ENCODE measurements at regions not wholly inside any gene's neighbourhood (a gene's known extent, or its start where the extent isn't known, plus 50 kb on each side); places are given as distances from the start of the nearest gene placed in this dataset.

DNA sequence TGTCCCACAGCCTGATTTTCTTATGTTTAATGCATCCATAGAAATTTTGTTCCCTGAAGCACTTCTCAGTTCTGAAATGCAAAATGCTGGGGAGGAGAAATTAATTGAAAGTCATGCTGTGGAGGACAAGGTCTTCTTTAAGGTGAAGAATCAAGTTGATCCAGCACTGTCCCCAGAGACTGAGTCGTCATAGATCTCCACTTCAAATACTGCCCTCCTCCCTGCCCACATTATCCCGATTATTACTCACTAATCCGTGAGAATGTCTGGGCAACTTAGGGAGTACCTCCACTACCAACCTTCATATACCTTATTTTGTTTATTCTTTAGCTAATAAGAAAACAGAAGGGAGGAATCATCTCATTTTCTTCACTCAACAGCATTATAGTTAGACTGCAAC lies 70.0 kb upstream of the FMN2 start:
- no peak overlapping the region for H3K4me3 ChIP-seq (ENCODE audit: low read depth, low read length, poor library complexity, severe bottlenecking)
- no TSS peak for BruUV-seq (replicated peaks)
- ChIA-PET POLR2A (ENCODE audit: low non-redundant PET) (no interaction called here), CTCF (no interaction called here)
- H3K27ac ChIP-seq (ENCODE audit: low read depth, low read length, poor library complexity, severe bottlenecking), result no peak overlapping the region
- H3K9me3 ChIP-seq (ENCODE audit: low read depth, low read length, poor library complexity, severe bottlenecking), result no peaks in the 10 kb centered on the region
- no peaks in the 10 kb centered on the region for H3K4me1 ChIP-seq (ENCODE audit: insufficient read depth, low read length, poor library complexity, severe bottlenecking)
- H3K36me3 ChIP-seq (ENCODE audit: insufficient read depth, low read length, poor library complexity, severe bottlenecking), result no peaks in the 10 kb centered on the region
- H3K27me3 ChIP-seq (replicated peaks; ENCODE audit: insufficient read depth, low read depth, low read length, poor library complexity), result no peaks in the 10 kb centered on the region
- intact Hi-C loops (cut with micrococcal nuclease; ENCODE audit: unreplicated experiment), result no loop called here
- no peak for DNase-seq (ENCODE audit: low spot score)
- TF ChIP-seq CTCF (conservative IDR thresholded peaks at IDR 0.05; ENCODE audit: low read depth, low read length) (no peak), EZH2 (IDR thresholded peaks at IDR 0.05; ENCODE audit: borderline replicate concordance, low read depth, low read length, poor library complexity, severe bottlenecking) (no peak)

GRCh38 chr1:240027059-240027462 lies 64.6 kb upstream of the FMN2 start:
- intact Hi-C loops (cut with micrococcal nuclease; ENCODE audit: unreplicated experiment), result loop anchor here (1.0 to 5.0 kb wide), 3 partner anchors 122 to 162 kb away; no protein-coding TSS in a partner anchor

DNA sequence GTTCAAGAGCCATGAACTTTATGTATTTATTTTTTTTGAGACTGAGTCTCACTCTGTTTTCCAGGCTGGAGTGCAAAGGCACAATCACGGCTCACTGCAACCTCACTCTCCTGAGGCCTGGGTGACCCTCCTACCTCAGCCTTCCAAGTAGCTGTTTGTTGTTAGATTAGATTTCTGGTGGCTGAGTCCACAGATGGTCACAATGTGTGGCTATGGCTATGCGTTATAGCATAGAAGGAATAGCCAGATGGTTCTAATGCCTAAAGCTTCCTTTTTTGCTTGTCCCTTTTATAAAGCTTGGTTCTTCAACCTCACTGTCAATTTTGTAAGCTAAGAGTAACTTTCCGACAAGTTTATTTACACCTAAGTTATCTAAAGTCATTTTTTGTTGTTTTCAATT lies 62.3 kb upstream of the FMN2 start:
- no peaks in the 10 kb centered on the region for H3K27me3 ChIP-seq (replicated peaks; ENCODE audit: insufficient read depth, low read depth, low read length, poor library complexity)
- H3K4me1 ChIP-seq (ENCODE audit: insufficient read depth, low read length, poor library complexity, severe bottlenecking), result no peaks in the 10 kb centered on the region
- ChIA-PET POLR2A (ENCODE audit: low non-redundant PET) (no interaction called here), CTCF (interaction anchor here (0.6 kb wide), 1 partner anchor 11 kb away, joined by 12 read pairs; no protein-coding TSS in a partner anchor)
- DNase-seq (ENCODE audit: low spot score), result no peak
- H3K4me3 ChIP-seq (ENCODE audit: low read depth, low read length, poor library complexity, severe bottlenecking), result no peak overlapping the region
- no TSS peak for BruUV-seq (replicated peaks)
- TF ChIP-seq CTCF (conservative IDR thresholded peaks at IDR 0.05; ENCODE audit: low read depth, low read length) (no peak), EZH2 (IDR thresholded peaks at IDR 0.05; ENCODE audit: borderline replicate concordance, low read depth, low read length, poor library complexity, severe bottlenecking) (no peak)
- no peak overlapping the region for H3K27ac ChIP-seq (ENCODE audit: low read depth, low read length, poor library complexity, severe bottlenecking)
- no peaks in the 10 kb centered on the region for H3K9me3 ChIP-seq (ENCODE audit: low read depth, low read length, poor library complexity, severe bottlenecking)
- intact Hi-C loops (cut with micrococcal nuclease; ENCODE audit: unreplicated experiment), result loop anchor here (5.0 kb wide), 1 partner anchor 138 kb away; no protein-coding TSS in a partner anchor
- no peaks in the 10 kb centered on the region for H3K36me3 ChIP-seq (ENCODE audit: insufficient read depth, low read length, poor library complexity, severe bottlenecking)

More at GRCh38 chr1:240027059-240027462, 64.6 kb upstream of the FMN2 start:
- peak; percentile 16 for DNase-seq (ENCODE audit: low spot score)
- Histone ChIP-seq H3K9me3 (ENCODE audit: low read depth, low read length, poor library complexity, severe bottlenecking) (no peaks in the 10 kb centered on the region), H3K36me3 (ENCODE audit: insufficient read depth, low read length, poor library complexity, severe bottlenecking) (no peaks in the 10 kb centered on the region), H3K4me1 (ENCODE audit: insufficient read depth, low read length, poor library complexity, severe bottlenecking) (no peaks in the 10 kb centered on the region), H3K4me3 (ENCODE audit: low read depth, low read length, poor library complexity, severe bottlenecking) (no peak overlapping the region), H3K27ac (ENCODE audit: low read depth, low read length, poor library complexity, severe bottlenecking) (no peak overlapping the region), H3K27me3 (replicated peaks; ENCODE audit: insufficient read depth, low read depth, low read length, poor library complexity) (no peaks in the 10 kb centered on the region)
- POLR2A ChIA-PET (ENCODE audit: low non-redundant PET), result no interaction called here
- no TSS peak for BruUV-seq (replicated peaks)
- CTCF ChIA-PET, result no interaction called here
- TF ChIP-seq CTCF (conservative IDR thresholded peaks at IDR 0.05; ENCODE audit: low read depth, low read length) (peak; percentile 67), EZH2 (IDR thresholded peaks at IDR 0.05; ENCODE audit: borderline replicate concordance, low read depth, low read length, poor library complexity, severe bottlenecking) (no peak)
